ENCODE measurements at regions not wholly inside any gene's neighbourhood (a gene's known extent, or its start where the extent isn't known, plus 50 kb on each side); places are given as distances from the start of the nearest gene placed in this dataset.

DNA sequence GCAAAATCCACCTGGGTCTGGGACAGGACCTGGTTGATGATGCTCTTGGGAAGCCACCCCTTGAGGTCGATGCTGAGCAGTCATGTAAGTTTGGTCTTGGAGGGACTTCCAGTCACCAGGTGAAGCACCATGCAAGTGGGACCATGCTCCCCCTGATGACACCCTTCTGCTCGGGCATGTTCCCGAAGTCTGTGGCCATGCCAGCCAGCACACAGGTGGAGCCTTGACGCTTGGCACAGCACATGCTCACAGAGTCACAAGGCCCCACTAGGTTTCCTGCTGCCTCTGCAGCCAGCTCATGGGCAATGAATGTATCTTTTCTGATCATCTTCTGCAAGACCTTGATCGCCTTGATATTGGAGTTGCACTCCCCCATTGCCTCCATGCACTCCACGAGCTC lies 1920.2 kb downstream of the PCDH9 start:
- TF ChIP-seq CTCF (IDR thresholded peaks at IDR 0.05), result no peak
- TF ChIP-seq POLR2A (IDR thresholded peaks at IDR 0.05), result no peak
